ENCODE measurements at regions not wholly inside any gene's neighbourhood (a gene's known extent, or its start where the extent isn't known, plus 50 kb on each side); places are given as distances from the start of the nearest gene placed in this dataset.

GRCh38 chr2:20539133-20539719, 92.4 kb downstream of the RHOB start:
- TF ChIP-seq CTCF (conservative IDR thresholded peaks at IDR 0.05; ENCODE audit: low read depth, low read length) (no peak), EZH2 (IDR thresholded peaks at IDR 0.05; ENCODE audit: low read length, unreplicated experiment) (no peak)

Measured in PC-3 (cell line).